ENCODE measurements at regions not wholly inside any gene's neighbourhood (a gene's known extent, or its start where the extent isn't known, plus 50 kb on each side); places are given as distances from the start of the nearest gene placed in this dataset.
"Not testable (repeated sequence)": the region's sequence is repeated elsewhere in the genome, so short reads cannot be mapped to it uniquely, and the experiment has no call there.

GRCh38 chr9:94421951-94422350 is 93.5 kb upstream of the NUTM2F start:
- not testable (repeated sequence) for TF ChIP-seq POLR2AphosphoS5 (IDR thresholded peaks at IDR 0.05; ENCODE audit: low read depth); CTCF (conservative IDR thresholded peaks at IDR 0.05; ENCODE audit: low read depth in 2 of 2); ETS1 (IDR thresholded peaks at IDR 0.05); EZH2 (IDR thresholded peaks at IDR 0.05; ENCODE audit: low read depth, unreplicated experiment)

Measured in GM23338 (cell line).